Neural progenitor cell (in vitro differentiated cells): ENCODE measurements at regions not wholly inside any gene's neighbourhood (a gene's known extent, or its start where the extent isn't known, plus 50 kb on each side); places are given as distances from the start of the nearest gene placed in this dataset.

ENCODE experiments used
- DNase-seq: peaks from one replicate; pipeline ENCODE4 v3.0.0-alpha.2; 2016; ENCODE audit warnings: low spot score
- H2AFZ ChIP-seq: fragments of 200-600 bp; sonication (generic); replicated peaks from 2 replicates; pipeline ENCODE4 v1.6.1; 2016; ENCODE audit warnings: antibody characterized with exemption
- H3F3A ChIP-seq: fragments of 200-600 bp; sonication (generic); 2 replicates; pipeline ENCODE4 v1.6.1; 2016; ENCODE audit warnings: antibody characterized with exemption, low read depth
- H3K27ac ChIP-seq: fragments of 200-600 bp; sonication (generic); 2 replicates; pipeline ENCODE4 v1.5.1; 2016; ENCODE audit warnings: mild to moderate bottlenecking
- H3K27me3 ChIP-seq: fragments of 200-600 bp; sonication (generic); 2 replicates; pipeline ENCODE4 v1.6.1; 2016; ENCODE audit warnings: mild to moderate bottlenecking, moderate library complexity
- H3K36me3 ChIP-seq: fragments of 200-600 bp; sonication (generic); 2 replicates; pipeline ENCODE4 v1.5.1; 2016
- H3K4me1 ChIP-seq: fragments of 200-600 bp; sonication (generic); 2 replicates; pipeline ENCODE4 v1.6.1; 2016; ENCODE audit warnings: mixed run types
- H3K4me2 ChIP-seq: fragments of 200-600 bp; sonication (generic); 2 replicates; pipeline ENCODE4 v1.6.1; 2016
- H3K4me3 ChIP-seq: fragments of 200-600 bp; sonication (generic); 2 replicates; pipeline ENCODE4 v1.5.1; 2016
- H3K79me2 ChIP-seq: fragments of 200-600 bp; sonication (generic); 2 replicates; pipeline ENCODE4 v1.6.1; 2016; ENCODE audit warnings: low read depth
- H3K9ac ChIP-seq: fragments of 200-600 bp; sonication (generic); 2 replicates; pipeline ENCODE4 v1.6.1; 2016
- H3K9me3 ChIP-seq: fragments of 200-600 bp; sonication (generic); 2 replicates; pipeline ENCODE4 v1.5.1; 2016; ENCODE audit warnings: low read depth
- H4K20me1 ChIP-seq: fragments of 200-600 bp; sonication (generic); 2 replicates; pipeline ENCODE4 v1.6.1; 2016; ENCODE audit warnings: low read depth
- H3K27ac Mint-ChIP-seq: 3 replicates; pipeline ENCODE4 v1.8.0; 2021; ENCODE audit warnings: mixed read lengths
- H3K27me3 Mint-ChIP-seq: 2 replicates; pipeline ENCODE4 v1.8.0; 2022; ENCODE audit warnings: low read depth, mild to moderate bottlenecking, inconsistent platforms, moderate library complexity, mixed read lengths; ENCODE audit not compliant: insufficient read depth
- H3K36me3 Mint-ChIP-seq: 3 replicates; pipeline ENCODE4 v1.8.0; 2021; ENCODE audit warnings: mixed read lengths
- H3K4me1 Mint-ChIP-seq: 3 replicates; pipeline ENCODE4 v1.8.0; 2021; ENCODE audit warnings: mixed read lengths
- H3K4me3 Mint-ChIP-seq: 3 replicates; pipeline ENCODE4 v1.8.0; 2021; ENCODE audit warnings: mild to moderate bottlenecking, moderate library complexity, mixed read lengths
- H3K9me3 Mint-ChIP-seq: 3 replicates; pipeline ENCODE4 v1.8.0; 2020; ENCODE audit warnings: mixed read lengths
- CTCF ChIP-seq: fragments of 200-600 bp; sonication (generic); IDR thresholded peaks from 2 replicates; pipeline ENCODE4 v1.5.1; 2017; ENCODE audit warnings: antibody characterized with exemption, mild to moderate bottlenecking
- EZH2 ChIP-seq: fragments of 200-600 bp; sonication (generic); IDR thresholded peaks from 2 replicates; pipeline ENCODE4 v1.6.1; 2017; ENCODE audit warnings: antibody characterized with exemption, mild to moderate bottlenecking, moderate library complexity
- EZH2phosphoT487 ChIP-seq: fragments of 200-600 bp; sonication (generic); IDR thresholded peaks from 2 replicates; pipeline ENCODE4 v1.6.1; 2017; ENCODE audit warnings: antibody characterized with exemption

- Mint-ChIP-seq H3K27me3 (peaks cover 5% of the 10 kb centered on the region), H3K36me3 (no peaks in the 10 kb centered on the region), H3K4me1 (peaks cover 25% of the 10 kb centered on the region), H3K27ac (no peak overlapping the region), H3K9me3 (peaks cover 6% of the 10 kb centered on the region), H3K4me3 (no peak overlapping the region)
- TF ChIP-seq EZH2, result no peak
- no peak for TF ChIP-seq CTCF
- TF ChIP-seq EZH2phosphoT487, result no peak
- Histone ChIP-seq H3K79me2 (no peaks in the 10 kb centered on the region), H3K9ac (no peak overlapping the region), H4K20me1 (no peaks in the 10 kb centered on the region), H3F3A (no peaks in the 10 kb centered on the region), H3K36me3 (no peaks in the 10 kb centered on the region), H3K4me2 (no peak overlapping the region), H3K27me3 (no peaks in the 10 kb centered on the region), H3K4me3 (no peak overlapping the region), H3K27ac (no peak overlapping the region), H3K4me1 (no peaks in the 10 kb centered on the region), H3K9me3 (no peaks in the 10 kb centered on the region), H2AFZ (no peak overlapping the region)
- no peak for DNase-seq
Observed at GRCh38 chr3:107947203-107947602, 143.6 kb downstream of the CD47 start.

GRCh38 chr3:107946700-107947099 is 144.1 kb downstream of the CD47 start:
- Histone ChIP-seq H3F3A (no peaks in the 10 kb centered on the region), H3K4me3 (no peak overlapping the region), H3K4me1 (no peaks in the 10 kb centered on the region), H3K79me2 (no peaks in the 10 kb centered on the region), H3K9me3 (no peaks in the 10 kb centered on the region), H3K27me3 (no peaks in the 10 kb centered on the region), H4K20me1 (no peaks in the 10 kb centered on the region), H3K27ac (no peak overlapping the region), H2AFZ (no peak overlapping the region), H3K4me2 (no peak overlapping the region), H3K9ac (no peak overlapping the region), H3K36me3 (no peaks in the 10 kb centered on the region)
- Mint-ChIP-seq H3K27ac (no peak overlapping the region), H3K4me3 (no peak overlapping the region), H3K9me3 (peaks cover 6% of the 10 kb centered on the region), H3K36me3 (no peaks in the 10 kb centered on the region), H3K4me1 (peaks cover 25% of the 10 kb centered on the region), H3K27me3 (peaks cover 5% of the 10 kb centered on the region)
- no peak for DNase-seq
- no peak for TF ChIP-seq EZH2phosphoT487
- peak; percentile 12 for TF ChIP-seq CTCF

GRCh38 chr3:107945417-107946094 is 145.3 kb downstream of the CD47 start:
- H3K36me3 ChIP-seq, result no peaks in the 10 kb centered on the region
- H3F3A ChIP-seq, result no peaks in the 10 kb centered on the region
- no peaks in the 10 kb centered on the region for H3K79me2 ChIP-seq
- TF ChIP-seq EZH2 (no peak), CTCF (no peak), EZH2phosphoT487 (no peak)
- Mint-ChIP-seq H3K9me3 (peaks cover 6% of the 10 kb centered on the region), H3K27me3 (peaks cover 5% of the 10 kb centered on the region), H3K36me3 (no peaks in the 10 kb centered on the region), H3K4me3 (no peak overlapping the region), H3K27ac (no peak overlapping the region), H3K4me1 (peaks cover 26% of the 10 kb centered on the region)
- DNase-seq, result no peak
- no peak overlapping the region for H2AFZ ChIP-seq
- no peak overlapping the region for H3K9ac ChIP-seq
- no peaks in the 10 kb centered on the region for H3K27me3 ChIP-seq
- H3K9me3 ChIP-seq, result no peaks in the 10 kb centered on the region
- H3K4me1 ChIP-seq, result no peaks in the 10 kb centered on the region
- H3K27ac ChIP-seq, result no peak overlapping the region
- no peak overlapping the region for H3K4me2 ChIP-seq
- no peak overlapping the region for H3K4me3 ChIP-seq
- no peaks in the 10 kb centered on the region for H4K20me1 ChIP-seq
